Stimulated activated CD4-positive, alpha-beta T cell treated with anti-CD3 and anti-CD28 coated beads, Interleukin-2, amount 100 ng/mL, for 24 hours (primary cell): ENCODE measurements at regions not wholly inside any gene's neighbourhood (a gene's known extent, or its start where the extent isn't known, plus 50 kb on each side); places are given as distances from the start of the nearest gene placed in this dataset.
"Not testable (repeated sequence)": the region's sequence is repeated elsewhere in the genome, so short reads cannot be mapped to it uniquely, and the experiment has no call there.

Experiments
- DNase-seq, 2 donors: peaks; one replicate each; pipeline ENCODE4 v3.0.0-alpha.2; 2020

DNA sequence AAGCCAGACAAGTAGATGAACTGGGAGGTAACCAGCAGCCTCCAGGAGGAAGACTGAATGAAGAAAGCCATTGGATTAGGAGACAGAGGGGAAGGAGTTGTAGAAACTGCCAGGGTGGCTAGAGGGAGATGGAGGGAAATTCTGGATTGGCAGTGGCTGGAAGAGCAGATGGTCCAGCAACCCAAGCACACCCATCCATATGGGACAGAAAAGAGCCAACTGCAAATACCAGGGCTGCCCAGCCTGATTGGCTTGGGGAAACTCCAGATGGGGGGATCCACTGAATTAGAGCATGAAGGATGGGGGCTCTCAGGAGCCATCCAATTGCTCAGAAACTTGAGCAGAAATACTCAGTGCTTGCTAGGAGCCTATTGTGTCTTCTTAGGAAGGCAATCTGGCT lies 173.5 kb upstream of the EPB41L3 start:
- DNase-seq, result no peak

DNA sequence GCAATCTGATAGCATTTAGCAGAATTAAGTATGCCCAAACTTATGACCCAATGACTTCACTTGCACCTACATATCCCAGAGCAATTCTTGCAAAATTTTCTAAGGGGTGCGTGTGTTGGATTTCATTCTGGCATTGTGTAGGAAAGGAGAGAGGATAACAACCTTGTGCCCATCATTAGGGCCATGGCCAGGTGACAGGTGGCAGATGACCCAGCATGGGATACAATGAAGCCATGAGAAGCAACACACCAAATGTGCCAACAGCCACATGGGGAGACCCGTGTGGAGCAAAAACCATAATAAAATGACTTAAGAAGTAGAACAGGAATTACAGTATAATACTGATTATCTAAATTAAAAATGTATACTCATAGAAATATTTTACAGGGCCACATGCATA lies 166.9 kb upstream of the EPB41L3 start:
- no peak for DNase-seq

GRCh38 chr18:5710235-5710634 lies 166.4 kb upstream of the EPB41L3 start:
- DNase-seq, result no peak

GRCh38 chr18:5709476-5710095 lies 165.8 kb upstream of the EPB41L3 start:
- DNase-seq, result no peak

- DNase-seq, result no peak
These were observed 163.8 kb upstream of the EPB41L3 start for GRCh38 chr18:5707586-5707985.

DNA sequence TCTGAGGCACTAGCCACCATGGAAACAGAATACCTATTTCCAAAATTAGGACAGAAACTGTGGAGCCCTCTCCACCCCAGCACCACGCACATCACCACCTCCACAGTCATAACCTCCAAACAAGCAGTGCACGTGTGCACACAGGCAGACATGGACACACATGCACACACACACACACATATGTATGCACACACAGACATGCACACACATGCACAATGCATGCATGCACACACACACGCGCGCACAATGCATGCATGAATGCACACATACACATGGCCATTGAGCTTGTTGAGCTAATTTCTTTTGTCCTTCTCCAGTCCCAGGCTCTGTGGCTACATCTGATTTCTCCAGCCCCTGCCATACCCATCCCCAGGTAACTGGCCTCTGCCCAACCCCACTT lies 161.6 kb upstream of the EPB41L3 start:
- no peak for DNase-seq

DNA sequence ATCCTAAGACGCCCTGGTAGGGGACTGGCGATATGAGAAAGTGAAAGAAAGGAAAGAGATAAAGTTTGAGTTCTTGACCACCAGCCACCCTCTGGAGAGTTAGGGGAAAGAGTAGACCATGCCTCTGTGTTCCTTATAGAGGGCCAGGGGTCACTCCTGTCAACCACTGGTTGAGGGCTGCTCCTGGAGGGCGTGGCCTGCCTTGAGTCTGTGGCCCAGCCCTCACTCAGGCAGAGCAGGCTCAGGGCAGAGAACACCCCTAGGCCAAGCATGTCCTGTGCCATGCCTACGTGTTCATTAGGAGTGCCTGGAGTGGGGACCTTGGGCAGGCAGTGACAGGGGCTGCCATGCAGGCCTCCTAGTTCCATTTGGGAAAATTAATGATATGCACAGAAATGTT lies 161.1 kb upstream of the EPB41L3 start:
- no peak for DNase-seq

DNA sequence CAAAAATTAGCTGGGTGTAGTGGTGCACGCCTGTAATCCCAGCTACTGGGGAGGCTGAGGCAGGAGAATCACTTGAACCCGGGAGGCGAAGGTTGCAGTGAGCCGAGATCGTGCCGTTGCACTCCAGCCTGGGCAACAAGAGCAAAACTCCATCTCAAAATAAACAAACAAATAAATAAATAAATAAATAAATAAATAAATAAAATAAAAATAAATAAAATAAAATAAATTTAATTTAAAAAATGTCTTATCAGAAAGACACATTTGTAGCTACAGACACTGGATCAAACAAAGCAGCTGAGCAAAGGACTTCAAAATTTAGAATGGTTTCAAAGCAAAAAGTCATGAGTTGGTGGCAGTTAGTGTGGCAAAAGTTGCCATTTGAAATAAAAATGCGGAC lies 158.2 kb upstream of the EPB41L3 start:
- not testable (repeated sequence) for DNase-seq

DNA sequence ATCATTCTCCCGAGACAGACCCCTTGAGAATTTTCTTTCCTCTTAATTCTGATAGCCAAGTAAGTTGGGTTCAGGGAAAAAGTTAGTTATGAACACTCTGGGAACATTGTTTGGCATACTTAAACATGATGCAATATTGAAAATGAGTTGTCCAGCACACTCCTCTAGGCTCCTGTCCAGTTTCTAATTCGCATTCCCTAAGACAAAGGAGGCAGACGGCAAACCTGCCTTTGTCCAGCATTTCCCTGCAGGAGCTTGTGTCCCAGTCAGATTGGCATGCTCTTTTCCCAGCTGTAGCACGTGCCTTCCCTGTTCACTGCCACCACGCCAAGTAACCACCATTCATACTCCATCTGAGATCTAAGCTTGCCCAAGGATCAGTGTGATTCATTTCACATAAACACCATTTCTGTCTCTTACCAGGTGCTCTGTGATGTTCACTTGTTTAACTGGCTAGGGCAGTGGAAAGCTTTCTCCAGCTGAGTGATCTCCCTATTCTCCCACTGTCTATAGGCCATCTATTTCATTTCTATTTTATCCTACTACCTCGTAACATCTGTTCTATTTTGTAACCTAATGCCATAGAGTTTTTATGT lies 150.0 kb upstream of the EPB41L3 start:
- DNase-seq, result no peak

- DNase-seq, result no peak
These were observed 135.1 kb upstream of the EPB41L3 start for GRCh38 chr18:5678779-5679406.

- no peak for DNase-seq
These were observed 134.5 kb upstream of the EPB41L3 start for GRCh38 chr18:5678278-5678677.

DNA sequence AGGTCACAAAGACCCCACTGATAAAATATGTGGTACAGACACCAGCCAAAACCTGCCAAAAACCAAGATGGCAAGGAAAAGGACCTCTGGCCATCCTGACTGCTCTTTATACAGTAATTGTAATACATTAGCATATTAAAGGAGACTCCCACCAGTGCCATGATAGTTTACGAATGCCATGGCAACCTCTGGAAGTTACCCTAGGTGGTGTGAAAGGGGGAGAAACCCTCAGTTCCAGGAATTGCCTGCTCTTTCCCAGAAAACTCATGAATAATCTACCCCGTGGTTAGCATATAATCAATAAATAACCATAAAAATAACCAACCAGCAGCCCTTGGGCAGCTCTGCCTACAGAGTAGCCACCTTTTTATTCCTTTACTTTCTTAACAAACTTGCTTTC lies 129.8 kb upstream of the EPB41L3 start:
- DNase-seq, result no peak

DNA sequence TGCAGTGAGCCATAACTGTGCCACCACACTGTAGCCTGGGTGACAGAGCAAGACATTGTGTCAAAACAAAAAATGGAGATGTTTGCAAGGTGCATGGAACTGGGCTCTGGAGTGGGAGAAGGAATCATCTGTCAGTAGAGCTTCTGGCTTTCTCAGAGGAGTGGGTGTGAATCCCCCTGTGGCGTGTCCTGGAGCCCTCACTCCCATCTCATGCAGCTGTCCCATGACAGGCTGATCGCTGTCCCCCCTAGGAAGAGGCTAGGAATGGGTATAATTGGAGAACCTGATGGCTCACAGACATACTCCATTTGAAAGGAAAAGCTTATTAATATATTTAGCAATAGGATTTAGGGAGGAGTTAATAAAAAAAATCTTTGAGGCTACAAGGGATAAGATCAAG lies 125.8 kb upstream of the EPB41L3 start:
- no peak for DNase-seq

DNA sequence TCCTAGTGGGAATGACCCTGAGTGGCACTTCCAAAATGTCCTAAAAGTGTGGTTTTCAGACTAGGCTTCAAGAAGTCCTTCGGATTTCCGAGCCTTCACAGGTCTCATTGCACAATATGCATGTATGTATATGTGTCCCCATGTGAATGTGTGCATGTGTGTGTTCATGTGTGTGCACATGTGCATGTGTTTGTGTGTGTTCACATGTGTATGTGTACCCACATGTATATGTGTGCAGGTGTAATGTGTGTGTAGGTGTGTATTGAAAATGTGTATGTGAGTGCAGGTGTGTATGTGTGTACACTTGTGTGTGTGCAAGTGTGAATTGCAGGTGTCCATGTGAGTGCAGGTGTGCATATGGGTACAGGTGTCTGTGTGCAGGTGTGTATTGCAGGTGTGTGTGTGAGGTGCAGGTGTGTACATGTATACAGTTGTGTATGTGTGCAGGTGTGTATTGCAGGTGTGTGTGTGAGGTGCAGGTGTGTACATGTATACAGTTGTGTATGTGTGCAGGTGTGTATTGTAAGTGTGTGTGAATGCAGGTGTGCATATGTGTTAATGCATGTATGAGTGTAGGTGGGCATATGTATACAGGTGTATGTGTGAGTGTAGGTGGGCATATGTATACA lies 124.4 kb upstream of the EPB41L3 start:
- no peak for DNase-seq

DNA sequence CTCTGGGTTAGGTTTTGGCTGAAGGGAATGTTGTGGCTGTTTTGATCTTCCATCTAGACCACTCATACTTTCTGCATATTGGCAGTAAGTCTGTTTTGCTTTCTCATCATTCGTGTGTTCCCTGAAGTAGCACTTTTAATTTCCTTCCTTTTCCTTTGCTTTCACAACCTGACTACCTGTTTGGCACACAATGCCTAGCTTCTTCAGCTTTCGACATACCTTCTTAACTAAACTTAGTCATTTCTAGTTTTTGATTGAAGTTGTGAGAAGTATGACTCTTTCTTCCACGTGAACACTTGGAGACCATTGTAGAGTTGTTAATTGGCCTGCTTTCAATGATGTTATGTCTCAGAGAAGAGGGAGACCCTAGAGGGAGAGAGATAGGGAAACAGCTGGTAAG lies 123.6 kb upstream of the EPB41L3 start:
- DNase-seq, result no peak

DNA sequence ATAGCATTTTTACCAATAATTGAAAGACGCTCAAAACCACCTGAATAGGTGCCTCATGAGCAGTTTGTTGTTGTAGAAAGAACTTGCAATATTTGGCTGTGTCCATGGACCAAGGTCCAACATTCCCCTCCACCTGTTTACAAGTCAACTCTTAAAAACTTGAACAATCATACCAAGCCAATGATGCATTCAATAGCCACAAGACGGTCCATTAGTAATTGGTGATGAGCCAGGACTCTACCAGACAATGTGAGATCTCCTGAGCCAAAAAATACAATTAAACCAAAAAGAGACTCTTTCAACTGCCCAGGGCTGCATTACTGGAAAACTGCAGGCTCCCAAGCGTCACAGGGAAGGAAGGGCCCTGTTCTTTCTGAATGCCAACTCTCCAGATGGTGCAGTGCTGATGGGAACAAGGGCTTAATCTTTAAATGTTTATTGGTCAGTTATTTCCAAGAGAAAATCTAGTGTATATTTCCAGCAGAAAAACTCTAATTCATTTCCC lies 118.8 kb upstream of the EPB41L3 start:
- no peak for DNase-seq

DNA sequence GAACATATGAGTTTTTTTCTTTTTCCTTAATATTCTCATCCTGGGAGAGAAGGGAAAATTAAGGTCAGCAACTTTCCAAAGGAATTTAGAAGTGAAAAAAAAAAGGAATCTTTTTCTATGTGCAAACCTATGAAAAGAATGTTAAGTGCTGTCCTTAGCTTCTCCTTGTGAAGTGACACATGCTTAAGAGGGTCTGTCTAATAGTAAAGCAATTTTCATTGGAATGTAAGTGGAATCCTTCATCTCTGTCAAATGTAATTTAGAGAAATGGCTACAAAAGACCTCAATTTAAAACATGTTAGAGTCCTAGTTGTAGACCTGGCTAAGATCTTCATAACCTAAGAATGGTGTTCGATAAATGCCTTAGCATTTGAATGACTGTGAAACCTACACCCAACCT lies 117.4 kb upstream of the EPB41L3 start:
- DNase-seq, result no peak

DNA sequence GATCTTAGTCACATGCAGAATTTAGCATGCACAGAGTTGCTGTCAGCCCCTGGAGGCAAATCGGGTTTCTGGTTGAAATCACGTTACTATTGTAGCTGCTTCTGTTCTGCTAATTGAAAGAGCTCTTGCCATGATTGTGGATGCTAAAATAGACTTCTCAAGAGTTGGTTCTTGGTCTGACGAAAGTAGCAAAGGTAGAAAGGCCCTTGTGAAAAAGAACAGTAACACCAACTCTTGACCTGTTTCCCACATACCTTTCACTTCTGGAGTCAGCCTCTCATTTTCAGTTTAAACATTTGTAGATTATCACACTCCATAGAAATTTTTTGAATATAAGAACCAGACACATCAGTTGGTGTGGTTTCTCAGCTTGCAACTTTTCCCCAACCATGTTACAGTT lies 110.0 kb upstream of the EPB41L3 start:
- no peak for DNase-seq

DNA sequence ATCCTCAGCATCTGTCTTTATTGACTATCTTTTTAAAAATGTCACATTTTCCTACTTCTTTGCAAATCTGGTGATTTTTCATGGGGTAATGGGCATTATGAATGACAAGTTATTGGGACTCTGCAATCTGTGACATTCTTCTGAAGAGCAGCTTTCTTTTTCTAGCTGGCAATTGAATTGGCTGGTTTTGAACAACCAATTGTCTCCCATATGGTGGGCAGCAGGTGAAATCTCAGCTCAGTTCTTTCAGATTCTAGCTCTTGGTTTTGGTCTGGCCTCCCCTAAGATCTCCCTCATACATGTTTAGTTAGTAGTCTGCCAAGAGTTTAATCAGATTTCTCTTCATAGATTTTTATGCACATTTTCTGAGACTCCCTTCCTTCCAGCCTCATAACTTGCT lies 107.9 kb upstream of the EPB41L3 start:
- DNase-seq, result no peak

GRCh38 chr18:5649439-5649838 lies 105.6 kb upstream of the EPB41L3 start:
- no peak for DNase-seq

GRCh38 chr18:5646739-5647138 lies 102.9 kb upstream of the EPB41L3 start:
- no peak for DNase-seq

DNA sequence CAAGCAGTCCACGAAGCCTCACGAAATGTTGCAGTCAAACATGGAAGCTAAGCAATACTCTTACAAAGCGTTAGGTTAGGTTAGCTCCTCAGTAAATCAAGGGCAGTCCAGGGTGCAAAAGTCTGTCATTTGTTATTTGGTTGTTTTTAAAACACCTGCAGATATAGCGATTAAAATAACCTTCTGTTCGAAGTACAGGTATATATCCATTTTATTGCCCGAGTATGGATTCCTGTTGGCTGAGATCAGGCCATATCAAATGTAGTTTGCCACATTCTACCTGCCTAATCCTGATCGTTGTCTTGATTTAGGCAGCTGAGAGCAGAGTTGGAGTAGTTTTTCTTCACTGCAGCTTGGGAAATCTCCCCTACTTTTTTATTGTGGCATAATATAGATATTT lies 99.5 kb upstream of the EPB41L3 start:
- DNase-seq, result no peak

DNA sequence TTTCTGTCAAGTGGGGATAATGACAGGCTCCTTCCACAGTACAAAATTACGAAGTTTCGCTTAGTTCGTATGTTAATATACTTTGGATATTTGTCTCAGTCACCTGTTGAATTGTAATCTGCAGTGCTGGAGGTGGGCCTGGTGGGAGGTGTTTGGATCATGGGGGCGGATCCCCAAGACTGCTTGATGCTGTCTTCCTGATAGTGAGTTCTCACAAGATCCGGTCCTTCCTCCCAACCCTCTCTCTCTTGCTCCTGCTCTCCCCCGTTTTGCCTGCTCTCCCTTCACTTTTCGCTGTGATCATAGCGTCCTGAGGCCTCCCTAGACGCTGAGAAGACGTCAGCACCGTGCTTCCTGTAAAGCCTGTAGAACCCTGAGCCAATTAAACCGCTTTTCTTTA lies 97.1 kb upstream of the EPB41L3 start:
- DNase-seq, result no peak

DNA sequence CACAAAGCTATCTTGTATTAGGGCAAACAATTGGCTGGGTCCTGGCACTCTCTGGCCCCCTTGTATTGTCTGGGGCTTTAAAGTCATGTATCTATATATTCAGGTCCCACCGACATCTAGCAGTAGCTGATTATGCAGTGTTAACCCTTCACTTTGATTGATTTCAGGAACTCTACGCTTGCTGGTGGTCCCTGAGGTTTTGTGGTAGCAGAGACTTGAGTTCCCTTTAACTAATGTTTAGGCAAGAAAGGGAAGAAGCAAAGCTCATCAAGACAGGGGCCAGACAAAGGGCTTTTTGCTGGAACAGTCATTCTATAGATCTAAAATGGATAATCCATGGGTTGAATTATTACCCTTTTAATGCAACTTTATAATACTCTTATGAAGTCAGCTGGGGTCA lies 95.3 kb upstream of the EPB41L3 start:
- DNase-seq, result no peak
